ENCODE measurements at regions not wholly inside any gene's neighbourhood (a gene's known extent, or its start where the extent isn't known, plus 50 kb on each side); places are given as distances from the start of the nearest gene placed in this dataset.

DNA sequence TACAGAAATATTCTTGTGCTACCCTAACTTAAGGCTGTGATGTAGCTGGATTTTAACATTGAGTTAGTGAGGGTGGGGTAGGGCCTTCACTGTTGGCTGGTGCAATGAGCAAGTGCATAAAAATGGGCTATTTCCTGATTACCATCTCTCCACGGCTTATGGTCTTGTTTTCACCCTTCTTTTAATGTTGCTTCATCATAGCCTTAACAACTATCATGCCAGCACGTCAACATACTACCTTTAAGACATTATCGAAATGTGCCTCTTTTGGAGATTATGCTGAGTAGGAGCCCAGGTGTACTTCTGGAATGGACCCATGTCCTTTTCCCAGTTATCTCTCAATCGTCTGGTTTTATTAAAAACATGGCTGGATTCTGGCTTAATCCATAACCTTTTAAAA is 350.9 kb upstream of the ACTBL2 start:
- TF ChIP-seq POLR2A (IDR thresholded peaks at IDR 0.05), result no peak
- TF ChIP-seq, protein P1, sequence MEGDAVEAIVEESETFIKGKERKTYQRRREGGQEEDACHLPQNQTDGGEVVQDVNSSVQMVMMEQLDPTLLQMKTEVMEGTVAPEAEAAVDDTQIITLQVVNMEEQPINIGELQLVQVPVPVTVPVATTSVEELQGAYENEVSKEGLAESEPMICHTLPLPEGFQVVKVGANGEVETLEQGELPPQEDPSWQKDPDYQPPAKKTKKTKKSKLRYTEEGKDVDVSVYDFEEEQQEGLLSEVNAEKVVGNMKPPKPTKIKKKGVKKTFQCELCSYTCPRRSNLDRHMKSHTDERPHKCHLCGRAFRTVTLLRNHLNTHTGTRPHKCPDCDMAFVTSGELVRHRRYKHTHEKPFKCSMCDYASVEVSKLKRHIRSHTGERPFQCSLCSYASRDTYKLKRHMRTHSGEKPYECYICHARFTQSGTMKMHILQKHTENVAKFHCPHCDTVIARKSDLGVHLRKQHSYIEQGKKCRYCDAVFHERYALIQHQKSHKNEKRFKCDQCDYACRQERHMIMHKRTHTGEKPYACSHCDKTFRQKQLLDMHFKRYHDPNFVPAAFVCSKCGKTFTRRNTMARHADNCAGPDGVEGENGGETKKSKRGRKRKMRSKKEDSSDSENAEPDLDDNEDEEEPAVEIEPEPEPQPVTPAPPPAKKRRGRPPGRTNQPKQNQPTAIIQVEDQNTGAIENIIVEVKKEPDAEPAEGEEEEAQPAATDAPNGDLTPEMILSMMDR (IDR thresholded peaks at IDR 0.05), result no peak
- DNase-seq (ENCODE audit: low spot score in 2 of 2), result no peak
- H3K4me3 ChIP-seq (ENCODE audit: low read depth, poor library complexity, severe bottlenecking), result no peak overlapping the region
- intact Hi-C loops (cut with DNase I; ENCODE audit: low total_unique reads), result no loop called here
- 75 to 79% methylated on average over 4 of the region's 4 CpGs for WGBS, 2 donors

DNA sequence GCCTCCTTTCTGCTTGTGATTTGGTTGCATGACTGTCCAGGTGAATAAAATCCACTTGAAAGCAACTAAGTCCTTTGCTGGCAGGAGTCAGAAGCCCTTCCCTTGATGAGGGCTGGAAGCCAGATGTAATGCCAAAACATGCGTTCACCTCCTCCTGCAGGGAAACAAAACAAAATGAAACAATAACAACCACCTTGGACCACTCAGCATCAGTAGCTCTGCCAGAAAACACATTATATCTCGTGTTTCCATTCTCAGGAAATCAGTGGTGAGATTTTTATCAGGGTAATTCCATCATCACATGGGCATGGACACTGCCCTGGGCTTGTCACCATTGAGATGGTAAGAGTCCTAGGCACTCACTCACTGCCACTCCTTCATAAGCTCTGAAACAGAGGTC is 350.3 kb upstream of the ACTBL2 start:
- no peak for DNase-seq (ENCODE audit: low spot score in 2 of 2)
- 51 to 59% methylated on average over 2 of the region's 2 CpGs for WGBS, 2 donors
- TF ChIP-seq POLR2A (IDR thresholded peaks at IDR 0.05), result no peak
- TF ChIP-seq, protein P1 (IDR thresholded peaks at IDR 0.05), result no peak
- intact Hi-C loops (cut with DNase I; ENCODE audit: low total_unique reads), result no loop called here
- no peak overlapping the region for H3K4me3 ChIP-seq (ENCODE audit: low read depth, poor library complexity, severe bottlenecking)

DNA sequence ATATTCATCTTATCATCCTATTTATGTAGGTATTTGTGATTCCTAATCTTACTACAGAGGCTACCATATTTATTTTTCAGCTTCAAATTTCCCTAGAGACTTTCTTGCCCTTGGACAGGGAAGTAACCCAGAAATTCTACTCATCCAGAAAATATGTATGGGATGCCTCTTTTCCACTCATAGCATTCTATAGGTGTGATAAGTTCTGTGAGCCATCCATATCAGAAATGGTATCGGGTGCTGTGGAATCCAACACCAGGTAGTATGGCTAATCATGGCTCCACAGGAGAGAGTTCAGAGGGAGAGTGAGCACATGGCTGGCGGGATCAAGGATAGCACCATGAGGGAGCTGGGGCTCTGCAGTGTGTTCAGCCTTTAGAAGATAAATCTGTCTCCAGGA is 349.3 kb upstream of the ACTBL2 start:
- no peak for TF ChIP-seq POLR2A (IDR thresholded peaks at IDR 0.05)
- TF ChIP-seq, protein P1 (IDR thresholded peaks at IDR 0.05), result no peak
- H3K4me3 ChIP-seq (ENCODE audit: low read depth, poor library complexity, severe bottlenecking), result no peak overlapping the region
- intact Hi-C loops (cut with DNase I; ENCODE audit: low total_unique reads), result no loop called here
- 94 to 97% methylated on average over 2 of the region's 2 CpGs for WGBS, 2 donors
- DNase-seq (ENCODE audit: low spot score in 2 of 2), result no peak

DNA sequence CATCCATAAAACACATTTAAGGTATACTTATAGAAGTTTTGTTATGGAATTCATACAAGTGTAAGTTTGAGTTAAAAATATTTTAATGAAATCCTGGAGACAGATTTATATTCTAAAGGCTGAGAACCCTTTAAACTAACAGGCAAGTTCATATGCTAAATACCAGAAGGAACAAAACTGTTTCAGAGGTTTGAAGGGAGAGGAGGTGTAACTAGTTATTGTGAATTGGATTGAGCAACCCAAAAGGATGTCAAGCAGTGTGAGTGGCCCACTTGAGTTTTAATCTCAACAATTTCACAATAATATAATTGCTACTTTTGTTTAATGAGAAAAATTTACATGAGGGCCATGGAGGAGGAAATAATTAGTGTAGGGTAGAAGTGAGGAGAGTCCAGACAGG is 348.5 kb upstream of the ACTBL2 start:
- DNase-seq (ENCODE audit: low spot score in 2 of 2), result no peak
- H3K4me3 ChIP-seq (ENCODE audit: low read depth, poor library complexity, severe bottlenecking), result no peak overlapping the region
- no peak for TF ChIP-seq POLR2A (IDR thresholded peaks at IDR 0.05)
- TF ChIP-seq, protein P1 (IDR thresholded peaks at IDR 0.05), result no peak
- intact Hi-C loops (cut with DNase I; ENCODE audit: low total_unique reads), result no loop called here

DNA sequence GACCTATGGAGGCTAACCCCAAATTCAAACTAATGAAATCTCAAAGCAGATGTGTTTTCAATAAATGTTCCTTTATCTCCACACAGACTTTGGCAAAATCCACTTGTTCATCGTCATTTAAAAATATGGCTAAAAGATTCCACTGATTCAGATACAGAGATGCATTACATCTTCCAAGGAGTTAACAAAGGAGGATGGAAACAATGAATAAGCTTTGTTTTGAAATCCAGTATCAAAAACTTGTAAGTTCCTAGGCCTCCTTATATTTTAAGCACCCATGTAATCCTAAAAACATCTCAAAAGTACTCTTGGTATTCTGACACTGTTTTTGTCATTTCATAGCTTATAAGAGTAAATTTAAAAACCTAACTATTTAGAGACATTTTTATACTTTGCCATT is 345.6 kb upstream of the ACTBL2 start:
- intact Hi-C loops (cut with DNase I; ENCODE audit: low total_unique reads), result no loop called here
- DNase-seq (ENCODE audit: low spot score in 2 of 2), result no peak
- 78 to 80% methylated on average over 1 of the region's 1 CpG for WGBS, 2 donors
- no peak overlapping the region for H3K4me3 ChIP-seq (ENCODE audit: low read depth, poor library complexity, severe bottlenecking)
- no peak for TF ChIP-seq POLR2A (IDR thresholded peaks at IDR 0.05)
- TF ChIP-seq, protein P1 (IDR thresholded peaks at IDR 0.05), result no peak

DNA sequence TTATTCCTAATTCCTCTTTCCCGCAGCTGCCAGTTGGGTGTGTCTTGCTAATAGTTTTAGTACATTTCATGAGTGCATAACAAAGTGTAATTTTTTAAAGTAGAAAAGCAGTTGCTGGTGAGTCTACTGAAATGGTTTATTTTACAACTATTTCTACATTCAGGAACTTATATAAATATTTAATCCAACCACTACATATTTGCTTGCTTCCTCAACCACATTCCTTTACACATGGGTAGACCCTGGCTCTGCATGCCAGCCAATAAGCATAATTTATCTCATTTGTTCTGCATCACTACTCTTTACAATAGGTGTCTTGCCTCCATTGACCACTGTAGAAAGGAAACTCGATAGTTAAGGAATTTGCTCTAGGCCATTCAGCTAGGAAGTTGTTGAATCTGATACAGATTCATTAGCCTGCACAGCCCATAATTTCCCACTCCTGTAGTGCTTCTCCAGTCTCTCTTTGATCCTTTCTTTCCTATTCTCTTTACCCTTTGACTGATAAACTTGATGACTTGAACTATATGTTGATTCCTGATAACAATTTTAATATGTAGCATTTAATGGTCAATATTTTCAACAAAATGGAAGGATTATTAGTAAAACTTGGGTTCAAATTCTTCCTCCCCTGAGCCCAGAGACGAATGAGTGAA is 342.5 kb upstream of the ACTBL2 start:
- WGBS, 2 donors, result 49 to 56% methylated on average over 3 of the region's 3 CpGs

More for the DNA sequence above, 342.5 kb upstream of the ACTBL2 start:
- no peak for DNase-seq (ENCODE audit: low spot score in 2 of 2)
- no peak overlapping the region for H3K4me3 ChIP-seq (ENCODE audit: low read depth, poor library complexity, severe bottlenecking)
- TF ChIP-seq, protein P1 (IDR thresholded peaks at IDR 0.05), result no peak
- TF ChIP-seq POLR2A (IDR thresholded peaks at IDR 0.05), result no peak
- intact Hi-C loops (cut with DNase I; ENCODE audit: low total_unique reads), result no loop called here

Measured in lower leg skin (tissue), 4 donors.